ENCODE measurements at regions not wholly inside any gene's neighbourhood (a gene's known extent, or its start where the extent isn't known, plus 50 kb on each side); places are given as distances from the start of the nearest gene placed in this dataset.
"Not testable (repeated sequence)": the region's sequence is repeated elsewhere in the genome, so short reads cannot be mapped to it uniquely, and the experiment has no call there.

- Histone ChIP-seq H3K9ac (ENCODE audit: low read depth in 1 of 2, low read length in 2 of 2) (no peak overlapping the region), H3K4me1 (ENCODE audit: control insufficient read depth in 2 of 2, insufficient read depth in 2 of 2, low read length in 2 of 2) (peaks cover 0 to 12% of the 10 kb centered on the region in 2 donors), H3K9me3 (ENCODE audit: control insufficient read depth in 2 of 2, low read length in 2 of 2) (no peaks in the 10 kb centered on the region), H3K27ac (ENCODE audit: low read depth in 2 of 2, low read length in 2 of 2) (no peak overlapping the region), H3K4me3 (ENCODE audit: low read length in 2 of 2) (no peak overlapping the region), H3K27me3 (ENCODE audit: control insufficient read depth in 2 of 2, insufficient read depth in 2 of 2, low read length in 2 of 2) (no peaks in the 10 kb centered on the region), H3K36me3 (ENCODE audit: control insufficient read depth in 2 of 2, insufficient read depth in 2 of 2, low read length in 2 of 2) (no peaks in the 10 kb centered on the region)
Measured at GRCh38 chr4:123530357-123530756, 133.8 kb downstream of the SPRY1 start.

GRCh38 chr4:123535037-123535748 is 138.6 kb downstream of the SPRY1 start:
- Histone ChIP-seq H3K9me3 (ENCODE audit: control insufficient read depth in 2 of 2, low read length in 2 of 2) (no peaks in the 10 kb centered on the region), H3K4me3 (ENCODE audit: low read length in 2 of 2) (no peak overlapping the region), H3K27ac (ENCODE audit: low read depth in 2 of 2, low read length in 2 of 2) (no peak overlapping the region), H3K27me3 (ENCODE audit: control insufficient read depth in 2 of 2, insufficient read depth in 2 of 2, low read length in 2 of 2) (no peaks in the 10 kb centered on the region), H3K4me1 (ENCODE audit: control insufficient read depth in 2 of 2, insufficient read depth in 2 of 2, low read length in 2 of 2) (no peaks in the 10 kb centered on the region), H3K9ac (ENCODE audit: low read depth in 1 of 2, low read length in 2 of 2) (no peak overlapping the region), H3K36me3 (ENCODE audit: control insufficient read depth in 2 of 2, insufficient read depth in 2 of 2, low read length in 2 of 2) (no peaks in the 10 kb centered on the region)

GRCh38 chr4:123536225-123536624 is 139.6 kb downstream of the SPRY1 start:
- H3K4me3 ChIP-seq (ENCODE audit: low read length in 2 of 2) = no peak overlapping the region
- no peaks in the 10 kb centered on the region for H3K9me3 ChIP-seq (ENCODE audit: control insufficient read depth in 2 of 2, low read length in 2 of 2)
- no peak overlapping the region for H3K9ac ChIP-seq (ENCODE audit: low read depth in 1 of 2, low read length in 2 of 2)
- H3K4me1 ChIP-seq (ENCODE audit: control insufficient read depth in 2 of 2, insufficient read depth in 2 of 2, low read length in 2 of 2) = no peaks in the 10 kb centered on the region
- H3K27me3 ChIP-seq (ENCODE audit: control insufficient read depth in 2 of 2, insufficient read depth in 2 of 2, low read length in 2 of 2) = no peaks in the 10 kb centered on the region
- H3K27ac ChIP-seq (ENCODE audit: low read depth in 2 of 2, low read length in 2 of 2) = no peak overlapping the region
- H3K36me3 ChIP-seq (ENCODE audit: control insufficient read depth in 2 of 2, insufficient read depth in 2 of 2, low read length in 2 of 2) = no peaks in the 10 kb centered on the region

- not testable (repeated sequence) for H3K9me3 ChIP-seq (ENCODE audit: control insufficient read depth in 2 of 2, low read length in 2 of 2); H3K9ac ChIP-seq (ENCODE audit: low read depth in 1 of 2, low read length in 2 of 2); H3K4me1 ChIP-seq (ENCODE audit: control insufficient read depth in 2 of 2, insufficient read depth in 2 of 2, low read length in 2 of 2); H3K4me3 ChIP-seq (ENCODE audit: low read length in 2 of 2); H3K27me3 ChIP-seq (ENCODE audit: control insufficient read depth in 2 of 2, insufficient read depth in 2 of 2, low read length in 2 of 2); H3K36me3 ChIP-seq (ENCODE audit: control insufficient read depth in 2 of 2, insufficient read depth in 2 of 2, low read length in 2 of 2); H3K27ac ChIP-seq (ENCODE audit: low read depth in 2 of 2, low read length in 2 of 2)
Measured at GRCh38 chr4:123537906-123538402, 141.4 kb downstream of the SPRY1 start.

- Histone ChIP-seq H3K9ac (ENCODE audit: low read depth in 1 of 2, low read length in 2 of 2) (peak overlapping the region; percentile 10 to 27), H3K4me1 (ENCODE audit: control insufficient read depth in 2 of 2, insufficient read depth in 2 of 2, low read length in 2 of 2) (peaks cover 24 to 30% of the 10 kb centered on the region in 2 donors), H3K27me3 (ENCODE audit: control insufficient read depth in 2 of 2, insufficient read depth in 2 of 2, low read length in 2 of 2) (no peaks in the 10 kb centered on the region), H3K9me3 (ENCODE audit: control insufficient read depth in 2 of 2, low read length in 2 of 2) (peaks cover 0 to 2% of the 10 kb centered on the region in 2 donors), H3K4me3 (ENCODE audit: low read length in 2 of 2) (peak overlapping the region; percentile 26 to 53), H3K36me3 (ENCODE audit: control insufficient read depth in 2 of 2, insufficient read depth in 2 of 2, low read length in 2 of 2) (no peaks in the 10 kb centered on the region), H3K27ac (ENCODE audit: low read depth in 2 of 2, low read length in 2 of 2) (peak overlapping the region; percentile 77 to 78)
Measured at GRCh38 chr4:123545667-123546572, 149.3 kb downstream of the SPRY1 start.

GRCh38 chr4:123546573-123547060 is 150.0 kb downstream of the SPRY1 start:
- peak overlapping the region; percentile 13 to 53 for H3K4me3 ChIP-seq (ENCODE audit: low read length in 2 of 2)
- H3K9me3 ChIP-seq (ENCODE audit: control insufficient read depth in 2 of 2, low read length in 2 of 2) = peaks cover 0 to 2% of the 10 kb centered on the region in 2 donors
- peak overlapping the region; percentile 77 to 78 for H3K27ac ChIP-seq (ENCODE audit: low read depth in 2 of 2, low read length in 2 of 2)
- no peaks in the 10 kb centered on the region for H3K27me3 ChIP-seq (ENCODE audit: control insufficient read depth in 2 of 2, insufficient read depth in 2 of 2, low read length in 2 of 2)
- peaks cover 24 to 30% of the 10 kb centered on the region in 2 donors for H3K4me1 ChIP-seq (ENCODE audit: control insufficient read depth in 2 of 2, insufficient read depth in 2 of 2, low read length in 2 of 2)
- H3K36me3 ChIP-seq (ENCODE audit: control insufficient read depth in 2 of 2, insufficient read depth in 2 of 2, low read length in 2 of 2) = no peaks in the 10 kb centered on the region
- H3K9ac ChIP-seq (ENCODE audit: low read depth in 1 of 2, low read length in 2 of 2) = peak overlapping the region in 1 of 2 donors; percentile 27

GRCh38 chr4:123547216-123548165 is 150.9 kb downstream of the SPRY1 start:
- Histone ChIP-seq H3K9ac (ENCODE audit: low read depth in 1 of 2, low read length in 2 of 2) (peak overlapping the region in 1 of 2 donors; percentile 8), H3K27me3 (ENCODE audit: control insufficient read depth in 2 of 2, insufficient read depth in 2 of 2, low read length in 2 of 2) (no peaks in the 10 kb centered on the region), H3K9me3 (ENCODE audit: control insufficient read depth in 2 of 2, low read length in 2 of 2) (peaks cover 0 to 2% of the 10 kb centered on the region in 2 donors), H3K36me3 (ENCODE audit: control insufficient read depth in 2 of 2, insufficient read depth in 2 of 2, low read length in 2 of 2) (no peaks in the 10 kb centered on the region), H3K4me3 (ENCODE audit: low read length in 2 of 2) (peak overlapping the region; percentile 44 to 61), H3K4me1 (ENCODE audit: control insufficient read depth in 2 of 2, insufficient read depth in 2 of 2, low read length in 2 of 2) (peaks cover 24 to 30% of the 10 kb centered on the region in 2 donors), H3K27ac (ENCODE audit: low read depth in 2 of 2, low read length in 2 of 2) (peak overlapping the region; percentile 77 to 78)

- peaks cover 0 to 2% of the 10 kb centered on the region in 2 donors for H3K9me3 ChIP-seq (ENCODE audit: control insufficient read depth in 2 of 2, low read length in 2 of 2)
- peaks cover 28 to 43% of the 10 kb centered on the region in 2 donors for H3K4me1 ChIP-seq (ENCODE audit: control insufficient read depth in 2 of 2, insufficient read depth in 2 of 2, low read length in 2 of 2)
- no peak overlapping the region for H3K9ac ChIP-seq (ENCODE audit: low read depth in 1 of 2, low read length in 2 of 2)
- no peak overlapping the region for H3K4me3 ChIP-seq (ENCODE audit: low read length in 2 of 2)
- H3K27ac ChIP-seq (ENCODE audit: low read depth in 2 of 2, low read length in 2 of 2) = peak overlapping the region; percentile 50 to 81
- H3K27me3 ChIP-seq (ENCODE audit: control insufficient read depth in 2 of 2, insufficient read depth in 2 of 2, low read length in 2 of 2) = no peaks in the 10 kb centered on the region
- H3K36me3 ChIP-seq (ENCODE audit: control insufficient read depth in 2 of 2, insufficient read depth in 2 of 2, low read length in 2 of 2) = no peaks in the 10 kb centered on the region
Measured at GRCh38 chr4:123553279-123553678, 156.7 kb downstream of the SPRY1 start.
